ENCODE measurements at regions not wholly inside any gene's neighbourhood (a gene's known extent, or its start where the extent isn't known, plus 50 kb on each side); places are given as distances from the start of the nearest gene placed in this dataset.
"Not testable (repeated sequence)": the region's sequence is repeated elsewhere in the genome, so short reads cannot be mapped to it uniquely, and the experiment has no call there.

DNA sequence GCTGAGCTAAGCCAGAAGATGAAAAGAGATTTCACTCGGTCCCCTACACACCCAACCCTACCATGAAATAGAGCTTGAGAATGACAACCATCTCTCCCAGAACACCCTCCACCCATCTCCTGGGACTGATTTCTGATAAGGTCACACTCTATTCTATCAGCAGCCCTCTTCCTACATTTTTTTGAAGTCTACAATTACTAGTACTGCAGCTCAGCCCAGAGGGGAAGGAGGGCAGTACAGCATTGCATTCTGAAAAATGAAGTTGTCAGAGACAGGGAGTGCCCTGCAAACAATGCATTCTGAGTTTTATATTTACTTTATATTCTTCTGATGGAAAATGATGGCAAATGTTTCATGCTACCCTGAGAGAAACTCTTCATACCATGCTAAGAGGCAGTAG lies 318.5 kb downstream of the BCAT1 start:
- Histone ChIP-seq H3K9me3 (ENCODE audit: insufficient read depth, low read depth, low read length) (no peaks in the 10 kb centered on the region), H4K91ac (ENCODE audit: low read depth, low read length) (no peak overlapping the region), H3K4me3 (ENCODE audit: low read depth, low read length) (no peak overlapping the region), H3K4me2 (ENCODE audit: low read length) (no peak overlapping the region), H2AK5ac (ENCODE audit: low read length) (no peak overlapping the region), H2BK120ac (ENCODE audit: insufficient read depth, low read length, poor library complexity) (no peak overlapping the region), H2AFZ (ENCODE audit: insufficient read depth, low read length, poor library complexity) (no peak overlapping the region), H3K36me3 (ENCODE audit: control insufficient read depth in 1 of 2, insufficient read depth in 2 of 2, low read length in 2 of 2) (no peaks in the 10 kb centered on the region), H4K12ac (ENCODE audit: low read depth, low read length) (no peak overlapping the region), H3K27ac (ENCODE audit: low read depth, low read length) (no peak overlapping the region), H4K8ac (ENCODE audit: low read depth, low read length) (no peak overlapping the region), H3K23ac (ENCODE audit: low read length) (no peak overlapping the region), H3K79me2 (ENCODE audit: control insufficient read depth, insufficient read depth, low read length, poor library complexity) (no peaks in the 10 kb centered on the region), H2BK12ac (ENCODE audit: low read length) (no peak overlapping the region), H3K18ac (ENCODE audit: low read length) (no peak overlapping the region), H3K14ac (ENCODE audit: low read length) (no peak overlapping the region), H3K4ac (ENCODE audit: low read depth, low read length) (no peak overlapping the region), H3K27me3 (ENCODE audit: insufficient read depth, low read length) (no peaks in the 10 kb centered on the region), H3K4me1 (ENCODE audit: control insufficient read depth in 1 of 2, insufficient read depth in 2 of 2, low read length in 2 of 2) (no peaks in the 10 kb centered on the region), H3K79me1 (ENCODE audit: low read length) (no peaks in the 10 kb centered on the region), H2BK5ac (ENCODE audit: low read depth, low read length, poor library complexity) (no peak overlapping the region), H3K9ac (ENCODE audit: low read length) (no peak overlapping the region)
- DNase-seq, result peak; percentile 16 to 40
- no CpG with 5 or more reads among the region's 1 CpG for WGBS (ENCODE audit: extremely low coverage, insufficient coverage, insufficient read length)

GRCh38 chr12:24625103-24625502 lies 323.8 kb downstream of the BCAT1 start:
- H3K27me3 ChIP-seq (ENCODE audit: insufficient read depth, low read length), result no peaks in the 10 kb centered on the region
- H2AK5ac ChIP-seq (ENCODE audit: low read length), result no peak overlapping the region
- no CpG with 5 or more reads among the region's 2 CpGs for WGBS (ENCODE audit: extremely low coverage, insufficient coverage, insufficient read length)
- no peak overlapping the region for H4K12ac ChIP-seq (ENCODE audit: low read depth, low read length)
- H3K18ac ChIP-seq (ENCODE audit: low read length), result no peak overlapping the region
- no peaks in the 10 kb centered on the region for H3K79me1 ChIP-seq (ENCODE audit: low read length)
- no peaks in the 10 kb centered on the region for H3K4me1 ChIP-seq (ENCODE audit: control insufficient read depth in 1 of 2, insufficient read depth in 2 of 2, low read length in 2 of 2)
- no peak overlapping the region for H4K91ac ChIP-seq (ENCODE audit: low read depth, low read length)
- H3K14ac ChIP-seq (ENCODE audit: low read length), result no peak overlapping the region
- H3K9ac ChIP-seq (ENCODE audit: low read length), result no peak overlapping the region
- no peaks in the 10 kb centered on the region for H3K9me3 ChIP-seq (ENCODE audit: insufficient read depth, low read depth, low read length)
- no peak overlapping the region for H4K8ac ChIP-seq (ENCODE audit: low read depth, low read length)
- H3K79me2 ChIP-seq (ENCODE audit: control insufficient read depth, insufficient read depth, low read length, poor library complexity), result no peaks in the 10 kb centered on the region
- H2BK12ac ChIP-seq (ENCODE audit: low read length), result no peak overlapping the region
- no peak overlapping the region for H3K4me3 ChIP-seq (ENCODE audit: low read depth, low read length)
- H2BK120ac ChIP-seq (ENCODE audit: insufficient read depth, low read length, poor library complexity), result no peak overlapping the region
- no peak overlapping the region for H3K4ac ChIP-seq (ENCODE audit: low read depth, low read length)
- no peaks in the 10 kb centered on the region for H3K36me3 ChIP-seq (ENCODE audit: control insufficient read depth in 1 of 2, insufficient read depth in 2 of 2, low read length in 2 of 2)
- no peak overlapping the region for H3K4me2 ChIP-seq (ENCODE audit: low read length)
- H2BK5ac ChIP-seq (ENCODE audit: low read depth, low read length, poor library complexity), result no peak overlapping the region
- H3K27ac ChIP-seq (ENCODE audit: low read depth, low read length), result no peak overlapping the region
- DNase-seq, result no peak
- H2AFZ ChIP-seq (ENCODE audit: insufficient read depth, low read length, poor library complexity), result no peak overlapping the region
- H3K23ac ChIP-seq (ENCODE audit: low read length), result no peak overlapping the region

DNA sequence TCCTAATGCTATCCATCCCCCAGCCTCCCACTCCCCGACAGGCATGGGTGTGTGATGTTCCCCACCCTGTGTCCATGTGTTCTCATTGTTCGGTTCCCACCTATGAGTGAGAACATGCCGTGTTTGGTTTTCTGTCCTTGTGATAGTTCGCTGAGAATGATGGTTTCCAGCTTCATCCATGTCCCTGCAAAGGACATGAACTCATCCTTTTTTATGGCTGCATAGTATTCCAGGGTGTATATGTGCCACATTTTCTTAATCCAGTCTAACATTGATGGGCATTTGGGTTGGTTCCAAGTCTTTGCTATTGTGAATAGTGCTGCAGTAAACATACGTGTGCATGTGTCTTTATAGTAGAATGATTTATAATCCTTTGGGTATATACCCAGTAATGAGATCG lies 328.9 kb downstream of the BCAT1 start:
- H3K36me3 ChIP-seq (ENCODE audit: control insufficient read depth in 1 of 2, insufficient read depth in 2 of 2, low read length in 2 of 2); H3K9ac ChIP-seq (ENCODE audit: low read length); H2AFZ ChIP-seq (ENCODE audit: insufficient read depth, low read length, poor library complexity); H3K27ac ChIP-seq (ENCODE audit: low read depth, low read length); H2AK5ac ChIP-seq (ENCODE audit: low read length); H2BK120ac ChIP-seq (ENCODE audit: insufficient read depth, low read length, poor library complexity); H4K91ac ChIP-seq (ENCODE audit: low read depth, low read length); H3K4me2 ChIP-seq (ENCODE audit: low read length); H2BK12ac ChIP-seq (ENCODE audit: low read length); H3K14ac ChIP-seq (ENCODE audit: low read length); H3K18ac ChIP-seq (ENCODE audit: low read length); H2BK5ac ChIP-seq (ENCODE audit: low read depth, low read length, poor library complexity); H3K27me3 ChIP-seq (ENCODE audit: insufficient read depth, low read length); H3K4me3 ChIP-seq (ENCODE audit: low read depth, low read length); H3K9me3 ChIP-seq (ENCODE audit: insufficient read depth, low read depth, low read length); H4K8ac ChIP-seq (ENCODE audit: low read depth, low read length); H3K79me2 ChIP-seq (ENCODE audit: control insufficient read depth, insufficient read depth, low read length, poor library complexity); H3K79me1 ChIP-seq (ENCODE audit: low read length); H3K4ac ChIP-seq (ENCODE audit: low read depth, low read length); H4K12ac ChIP-seq (ENCODE audit: low read depth, low read length); H3K23ac ChIP-seq (ENCODE audit: low read length); DNase-seq; H3K4me1 ChIP-seq (ENCODE audit: control insufficient read depth in 1 of 2, insufficient read depth in 2 of 2, low read length in 2 of 2): not testable (repeated sequence)
- WGBS (ENCODE audit: extremely low coverage, insufficient coverage, insufficient read length), result no CpG with 5 or more reads among the region's 6 CpGs

GRCh38 chr12:24617471-24617870 lies 331.4 kb downstream of the BCAT1 start:
- no peak overlapping the region for H3K23ac ChIP-seq (ENCODE audit: low read length)

More at GRCh38 chr12:24617471-24617870, 331.4 kb downstream of the BCAT1 start:
- Histone ChIP-seq H3K79me1 (ENCODE audit: low read length) (no peaks in the 10 kb centered on the region), H2AFZ (ENCODE audit: insufficient read depth, low read length, poor library complexity) (no peak overlapping the region), H2BK5ac (ENCODE audit: low read depth, low read length, poor library complexity) (no peak overlapping the region), H4K8ac (ENCODE audit: low read depth, low read length) (no peak overlapping the region), H4K91ac (ENCODE audit: low read depth, low read length) (no peak overlapping the region), H3K36me3 (ENCODE audit: control insufficient read depth in 1 of 2, insufficient read depth in 2 of 2, low read length in 2 of 2) (no peaks in the 10 kb centered on the region), H2BK12ac (ENCODE audit: low read length) (no peak overlapping the region), H4K12ac (ENCODE audit: low read depth, low read length) (no peak overlapping the region), H3K14ac (ENCODE audit: low read length) (no peak overlapping the region), H3K4ac (ENCODE audit: low read depth, low read length) (no peak overlapping the region), H3K9ac (ENCODE audit: low read length) (no peak overlapping the region), H3K27ac (ENCODE audit: low read depth, low read length) (no peak overlapping the region), H3K9me3 (ENCODE audit: insufficient read depth, low read depth, low read length) (peaks cover 2% of the 10 kb centered on the region), H3K79me2 (ENCODE audit: control insufficient read depth, insufficient read depth, low read length, poor library complexity) (no peaks in the 10 kb centered on the region), H3K4me3 (ENCODE audit: low read depth, low read length) (no peak overlapping the region), H3K18ac (ENCODE audit: low read length) (no peak overlapping the region), H2BK120ac (ENCODE audit: insufficient read depth, low read length, poor library complexity) (no peak overlapping the region), H3K4me2 (ENCODE audit: low read length) (no peak overlapping the region), H2AK5ac (ENCODE audit: low read length) (no peak overlapping the region), H3K27me3 (ENCODE audit: insufficient read depth, low read length) (no peaks in the 10 kb centered on the region), H3K4me1 (ENCODE audit: control insufficient read depth in 1 of 2, insufficient read depth in 2 of 2, low read length in 2 of 2) (peaks cover 3% of the 10 kb centered on the region in 2 experiments)
- DNase-seq, result no peak
- no CpG with 5 or more reads among the region's 5 CpGs for WGBS (ENCODE audit: extremely low coverage, insufficient coverage, insufficient read length)

All from trophoblast cell (in vitro differentiated cells and primary cell).